HG03280 (cell line): ENCODE measurements at regions not wholly inside any gene's neighbourhood (a gene's known extent, or its start where the extent isn't known, plus 50 kb on each side); places are given as distances from the start of the nearest gene placed in this dataset.
A peak's percentile ranks its signal among the peaks of the same experiment; 100 is the strongest.
"Not testable (repeated sequence)": the region's sequence is repeated elsewhere in the genome, so short reads cannot be mapped to it uniquely, and the experiment has no call there.

Experiments used
- ATAC-seq: cut with Tn5 transposase; IDR thresholded peaks from one replicate; pipeline ENCODE4 v1.9.1; 2021; ENCODE audit warnings: mild to moderate bottlenecking, moderate library complexity; ENCODE audit not compliant: unreplicated experiment

DNA sequence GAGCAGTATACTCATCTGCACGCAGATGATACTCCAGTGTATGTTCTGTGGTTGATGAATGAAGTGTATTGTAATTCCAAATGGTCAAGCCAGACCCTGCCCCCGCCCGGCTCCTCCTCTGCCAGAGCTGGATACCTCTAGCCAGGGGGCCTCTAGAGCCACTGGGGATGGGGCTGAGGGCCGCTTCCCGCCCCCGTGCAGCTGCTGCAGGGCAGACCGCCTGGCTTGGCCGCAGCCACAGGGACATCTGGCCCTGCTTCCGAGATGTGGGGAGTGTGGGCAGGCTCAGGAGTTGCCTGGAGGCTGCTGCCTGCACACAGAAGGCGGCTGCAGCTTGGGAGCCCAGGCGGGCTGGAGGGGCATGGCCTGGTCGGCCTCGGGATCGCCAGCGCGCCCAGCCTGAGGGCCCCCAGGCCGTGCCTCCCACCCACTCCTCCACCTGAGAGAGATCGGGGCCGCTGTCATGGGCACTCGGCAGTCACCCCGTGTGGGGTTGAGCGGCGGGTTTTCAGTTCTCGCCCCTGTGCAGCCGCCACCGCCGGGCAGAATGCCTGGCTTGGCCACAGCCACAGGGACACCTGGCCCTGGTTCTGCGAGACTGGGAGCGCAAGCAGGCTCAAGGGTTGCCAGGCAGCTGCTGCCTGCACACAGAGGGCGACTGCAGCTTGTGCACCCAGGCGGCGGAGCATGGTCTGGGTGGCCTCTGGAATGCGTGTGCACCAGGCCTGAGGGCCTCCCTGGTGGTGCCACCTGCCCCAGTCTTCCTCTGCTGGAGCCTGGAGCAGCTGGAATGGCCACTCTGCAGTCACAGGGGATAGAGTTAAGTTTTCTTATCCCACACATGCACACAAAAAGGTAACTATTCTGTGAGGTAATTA, 1643.7 kb downstream of the SPATA31A7 start:
- not testable (repeated sequence) for ATAC-seq

DNA sequence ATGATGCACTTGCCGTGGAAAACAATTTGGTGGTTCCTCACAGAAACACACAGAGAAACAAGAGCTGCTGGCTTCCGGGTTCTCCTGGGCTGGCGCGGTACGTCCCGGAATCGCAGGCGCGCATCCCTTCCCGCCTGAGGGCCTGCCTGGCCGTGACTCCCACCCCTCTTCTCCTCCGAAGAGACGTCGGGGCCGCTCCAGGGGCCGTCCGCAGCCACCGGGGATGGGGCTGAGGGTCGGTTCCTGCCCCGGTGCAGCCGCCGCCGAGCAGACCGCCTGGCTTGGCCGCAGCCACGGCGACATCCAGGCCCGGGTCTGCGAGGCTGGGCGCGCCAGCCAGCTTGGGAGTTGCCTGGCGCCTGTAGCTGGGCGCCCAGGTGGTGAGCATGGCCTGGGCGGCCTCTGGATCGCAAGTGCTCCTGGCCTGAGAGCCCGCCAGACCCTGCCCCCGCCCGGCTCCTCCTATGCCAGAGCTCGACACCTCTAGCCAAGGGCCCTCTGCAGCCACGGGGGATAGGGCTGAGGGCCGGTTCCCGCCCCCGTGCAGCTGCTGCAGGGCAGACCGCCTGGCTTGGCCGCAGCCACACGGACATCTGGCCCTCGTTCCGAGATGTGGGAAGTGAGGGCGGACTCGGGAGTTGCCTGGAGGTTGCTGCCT, 1647.5 kb downstream of the SPATA31A7 start:
- peak; percentile 22 for ATAC-seq

DNA sequence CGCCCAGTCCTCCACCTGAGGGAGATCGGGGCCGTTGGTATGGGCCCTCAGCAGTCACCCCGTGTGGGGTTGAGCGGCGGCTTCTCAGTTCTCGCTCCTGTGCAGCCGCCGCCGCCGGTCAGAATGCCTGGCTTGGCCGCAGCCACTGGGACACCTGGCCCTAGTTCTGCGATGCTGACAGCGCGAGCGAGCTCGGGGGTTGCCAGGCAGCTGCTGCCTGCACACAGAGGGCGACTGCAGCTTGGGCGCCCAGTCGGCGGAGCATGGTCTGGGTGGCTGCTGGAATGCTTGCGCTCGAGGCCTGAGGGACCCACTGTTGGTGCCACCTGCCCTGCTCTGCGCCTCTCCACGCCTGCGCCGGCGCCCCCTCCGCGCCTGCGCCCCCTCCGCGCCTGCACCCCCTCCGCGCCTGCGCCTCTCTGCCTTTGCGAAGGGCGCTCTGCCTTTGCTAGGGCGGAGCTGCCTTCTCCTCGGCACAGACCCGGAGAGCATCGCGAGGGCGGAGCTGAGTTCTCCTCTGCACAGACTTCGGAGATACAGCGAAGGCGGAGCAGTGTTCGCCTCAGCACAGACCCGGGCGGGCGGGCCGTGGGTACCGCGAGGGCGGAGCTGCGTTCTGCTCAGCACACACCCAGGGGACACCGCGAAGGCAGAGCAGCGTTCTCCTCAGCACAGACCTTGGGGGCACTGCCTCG, 1648.3 kb downstream of the SPATA31A7 start:
- ATAC-seq: peak; percentile 100

DNA sequence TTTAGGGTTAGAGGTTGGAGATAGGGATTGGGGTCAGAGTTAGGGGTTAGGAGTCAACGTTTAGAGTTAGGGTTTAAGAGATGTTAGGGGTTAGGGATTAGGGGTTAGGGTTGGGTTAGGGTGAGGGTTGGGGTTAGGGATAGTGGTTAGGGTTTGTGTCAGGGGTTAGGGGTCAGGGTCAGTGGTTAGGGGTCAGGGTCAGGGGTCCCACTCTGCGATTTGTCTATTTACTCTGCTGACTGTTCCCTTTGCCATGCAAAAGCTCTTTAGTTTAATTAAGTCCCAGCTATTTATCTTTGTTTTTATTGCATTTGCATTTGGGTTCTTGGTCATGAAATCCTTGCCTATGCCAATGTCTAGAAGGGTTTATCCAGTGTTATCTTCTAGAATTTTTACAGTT, 1649.3 kb downstream of the SPATA31A7 start:
- not testable (repeated sequence) for ATAC-seq

DNA sequence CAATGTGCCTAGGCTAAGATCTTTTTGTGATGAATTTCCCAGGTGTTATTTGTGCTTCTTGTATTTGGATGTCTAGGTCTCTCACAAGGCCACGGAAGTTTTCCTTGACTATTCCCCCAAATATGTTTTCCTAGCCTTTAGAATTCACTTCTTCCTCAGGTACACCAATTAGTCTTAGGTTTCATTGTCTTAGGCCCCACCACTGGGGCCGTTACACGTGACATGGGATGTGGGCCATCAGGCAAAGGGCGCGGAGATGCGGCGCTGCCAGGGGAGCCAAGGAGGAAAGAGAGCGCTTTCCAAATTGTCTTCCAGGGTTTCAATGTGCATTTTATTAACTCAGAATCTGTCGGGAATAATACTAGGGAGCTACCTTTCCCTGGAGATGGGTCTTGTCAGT, 1653.3 kb downstream of the SPATA31A7 start:
- ATAC-seq: not testable (repeated sequence)

DNA sequence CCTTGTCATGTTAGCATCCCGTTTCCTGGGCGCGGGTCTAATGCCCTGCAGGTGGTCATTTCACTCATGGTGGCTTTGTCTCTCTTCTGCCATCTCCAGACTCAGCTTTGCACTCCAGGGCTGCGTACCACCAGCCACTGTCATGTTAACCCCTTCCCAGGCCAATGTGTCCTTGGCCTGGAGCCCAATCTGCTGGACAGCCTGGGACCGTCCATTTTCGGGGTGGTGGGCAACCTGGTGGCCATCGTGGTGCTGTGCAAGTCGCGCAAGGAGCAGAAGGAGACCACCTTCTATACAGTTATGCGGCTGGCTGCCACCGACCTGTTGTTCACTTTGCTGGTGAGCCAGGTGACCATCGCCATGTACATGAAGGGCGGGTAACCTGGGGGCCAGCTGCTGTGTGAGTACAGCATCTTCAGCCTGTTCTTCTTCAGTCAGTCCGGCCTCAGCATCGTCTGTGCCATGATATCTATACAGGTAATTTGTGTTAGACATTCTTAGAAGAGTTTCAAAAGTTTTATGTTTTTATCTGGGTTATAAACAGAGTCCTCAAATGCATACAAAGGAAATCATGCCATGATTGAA, 1654.0 kb downstream of the SPATA31A7 start:
- not testable (repeated sequence) for ATAC-seq

DNA sequence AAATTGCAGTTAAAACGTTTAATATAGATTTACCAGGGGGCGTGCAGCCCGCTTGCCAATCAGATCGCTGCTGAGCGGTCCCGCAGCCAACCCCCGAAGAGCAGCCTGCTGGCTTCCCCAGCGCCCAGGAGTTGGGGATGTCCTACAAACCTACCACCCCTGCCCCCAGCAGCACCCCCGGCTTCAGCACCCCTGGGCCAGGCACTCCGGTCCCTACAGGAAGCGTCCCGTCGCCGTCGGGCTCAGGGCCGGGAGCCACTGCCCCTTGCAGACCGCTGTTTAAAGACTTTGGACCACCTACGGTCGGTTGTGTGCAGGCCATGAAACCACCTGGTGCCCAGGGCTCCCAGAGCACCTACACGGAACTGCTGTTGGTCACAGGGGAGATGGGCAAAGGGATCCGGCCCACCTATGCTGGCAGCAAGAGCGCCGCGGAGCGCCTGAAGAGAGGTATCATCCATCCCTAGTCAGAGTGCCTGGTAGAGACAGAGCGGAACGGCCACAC, 1654.9 kb downstream of the SPATA31A7 start:
- ATAC-seq: peak; percentile 50

DNA sequence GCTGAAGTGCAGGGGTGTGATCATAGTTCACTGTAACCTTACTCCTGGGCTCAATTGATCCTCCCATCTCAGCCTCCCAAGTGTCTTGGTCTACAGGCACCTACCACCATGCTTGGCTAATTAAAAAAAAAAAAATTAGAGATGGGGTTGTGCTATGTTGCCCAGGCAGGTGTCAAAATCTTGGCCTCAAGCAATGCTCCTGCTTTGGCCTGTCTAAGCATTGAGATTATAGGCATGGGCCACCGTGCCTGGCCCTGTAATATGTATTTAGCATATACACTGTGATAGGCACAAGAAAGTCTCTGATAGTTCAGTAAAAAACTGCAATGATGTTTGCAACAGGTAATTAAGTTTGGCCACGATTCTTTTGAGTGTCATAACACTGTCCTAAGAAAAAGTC, 1658.4 kb downstream of the SPATA31A7 start:
- ATAC-seq: not testable (repeated sequence)

DNA sequence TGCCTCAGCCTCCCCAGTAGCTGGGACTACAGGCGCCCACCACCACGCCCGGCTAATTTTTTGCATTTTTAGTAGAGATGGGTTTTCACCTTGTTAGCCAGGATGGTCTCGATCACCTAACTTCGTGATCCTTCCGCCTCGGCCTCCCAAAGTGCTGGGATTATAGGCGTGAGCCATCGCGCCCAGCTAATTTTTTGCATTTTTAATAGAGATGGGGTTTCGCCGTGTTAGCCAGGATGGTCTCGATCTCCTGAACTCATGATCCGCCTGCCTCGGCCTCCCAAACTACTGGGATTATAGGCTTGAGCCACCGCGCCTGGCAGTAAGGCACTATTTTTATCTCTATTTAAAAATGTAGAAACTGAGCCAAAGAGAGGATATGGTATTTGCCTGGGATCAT, 1660.2 kb downstream of the SPATA31A7 start:
- not testable (repeated sequence) for ATAC-seq

DNA sequence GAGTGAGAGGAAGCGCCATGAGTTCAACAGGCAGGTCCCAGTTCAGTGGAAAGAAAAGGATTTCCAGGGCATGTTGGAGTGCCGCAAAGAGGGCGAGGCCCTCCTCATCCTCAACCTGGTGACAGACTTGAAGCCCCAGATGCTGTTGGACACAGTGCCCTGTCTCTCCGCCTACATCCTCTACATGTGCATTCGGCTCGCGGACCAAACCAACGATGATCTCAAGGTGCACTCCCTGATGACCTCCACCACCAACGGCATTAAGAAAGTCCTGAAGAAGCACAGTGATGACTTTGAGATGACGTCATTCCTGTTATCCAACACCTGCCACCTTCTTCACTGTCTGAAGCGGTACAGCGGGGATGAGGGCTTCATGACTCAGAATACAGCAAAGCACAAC, 1667.4 kb downstream of the SPATA31A7 start:
- ATAC-seq: not testable (repeated sequence)

DNA sequence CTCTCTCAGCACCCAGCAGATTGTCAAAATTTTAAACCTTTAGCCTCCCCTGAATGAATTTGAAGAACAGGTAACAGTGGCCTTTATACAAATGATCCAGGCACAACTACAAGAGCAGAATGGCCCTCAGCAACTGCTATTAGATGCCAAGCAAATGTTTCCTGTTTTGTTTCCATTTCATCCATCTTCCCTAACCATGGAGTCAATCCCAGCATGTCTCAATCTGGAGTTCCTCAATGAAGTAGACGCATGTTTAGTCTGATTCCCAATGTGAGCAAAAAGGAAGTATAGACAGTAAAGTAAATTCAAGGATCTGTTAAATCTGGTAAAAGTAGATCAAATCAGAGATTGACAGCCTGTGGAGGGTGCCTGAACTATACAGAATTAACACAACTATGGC, 1668.4 kb downstream of the SPATA31A7 start:
- ATAC-seq: not testable (repeated sequence)

DNA sequence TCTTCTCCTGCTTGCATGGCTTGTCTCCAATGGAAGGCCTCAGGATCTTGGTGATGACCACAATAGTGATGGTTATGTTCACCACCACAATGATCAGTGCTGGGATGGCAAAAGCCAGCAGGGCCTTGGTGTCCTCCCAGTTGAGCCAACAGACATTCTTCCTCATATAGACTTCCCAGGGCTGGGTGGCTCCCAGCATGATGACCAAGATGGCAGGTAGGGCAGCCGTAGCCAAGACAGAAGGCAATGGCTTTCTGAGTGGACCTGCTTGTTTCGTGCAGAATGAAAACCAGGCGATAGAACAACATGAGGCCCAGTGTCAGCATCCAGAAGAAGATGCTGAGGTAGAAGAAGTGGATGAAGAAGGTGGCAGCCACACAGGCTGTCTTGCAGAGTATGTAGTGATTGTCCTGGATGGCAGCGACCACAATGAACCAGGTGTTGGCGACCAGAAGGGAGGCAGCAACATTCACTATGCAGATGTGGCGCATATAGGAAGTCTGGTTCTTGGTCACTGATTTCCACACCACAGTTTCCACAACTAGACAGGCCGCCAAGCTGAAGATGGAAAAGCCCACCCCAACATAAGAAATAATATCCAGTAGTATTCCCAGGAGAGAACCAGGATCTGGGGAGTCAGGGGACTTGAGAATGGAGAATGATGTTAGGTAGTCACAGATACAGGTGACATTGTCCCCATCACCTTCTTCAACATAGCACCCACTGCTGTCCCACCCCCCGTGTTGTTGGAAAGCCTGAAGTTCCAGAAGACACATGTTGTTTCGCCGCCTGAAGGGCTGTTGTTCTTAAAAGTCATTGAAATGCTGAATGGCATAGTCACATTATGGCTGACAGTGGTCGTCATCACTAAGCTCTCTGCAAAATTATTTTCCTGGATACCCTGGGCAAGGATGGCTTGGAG, 1671.4 kb downstream of the SPATA31A7 start:
- ATAC-seq: not testable (repeated sequence)

DNA sequence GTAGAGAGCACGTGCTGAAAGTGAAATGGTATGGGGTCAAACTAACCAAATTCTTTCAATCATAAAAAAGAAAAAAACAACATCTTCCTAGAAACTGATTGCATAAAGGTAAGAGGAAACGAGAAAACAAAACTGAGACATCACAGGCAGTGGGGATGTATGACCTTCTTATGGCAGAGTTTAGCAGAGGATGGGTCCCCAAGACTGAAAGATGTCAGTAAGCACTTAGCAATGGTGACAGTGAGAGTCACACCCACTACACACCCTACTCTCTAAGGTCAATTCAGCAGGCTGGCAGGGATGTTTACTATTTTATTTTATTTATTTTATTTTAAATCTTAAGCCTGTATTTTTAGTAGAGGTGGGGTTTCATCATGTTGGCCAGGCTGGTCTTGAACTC, 1672.3 kb downstream of the SPATA31A7 start:
- not testable (repeated sequence) for ATAC-seq

DNA sequence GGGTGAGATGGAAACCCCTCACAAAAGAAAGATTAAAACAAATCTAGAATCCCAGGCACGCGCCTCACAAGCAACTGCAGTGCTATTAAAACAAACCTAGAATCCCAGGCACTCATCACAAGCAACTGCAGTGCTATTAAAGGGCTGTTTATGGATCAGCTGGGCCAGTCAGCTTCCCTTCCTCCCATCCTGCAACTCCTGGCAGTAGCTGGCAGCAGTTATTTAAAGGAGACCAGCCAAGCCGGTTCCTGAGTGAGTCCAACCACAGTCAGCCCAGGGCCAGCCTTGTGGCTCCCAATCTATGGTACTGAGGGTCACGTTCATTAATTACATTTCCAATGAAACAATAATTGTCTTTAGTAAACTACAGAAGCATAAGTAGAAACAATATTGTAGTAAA, 1673.5 kb downstream of the SPATA31A7 start:
- not testable (repeated sequence) for ATAC-seq

DNA sequence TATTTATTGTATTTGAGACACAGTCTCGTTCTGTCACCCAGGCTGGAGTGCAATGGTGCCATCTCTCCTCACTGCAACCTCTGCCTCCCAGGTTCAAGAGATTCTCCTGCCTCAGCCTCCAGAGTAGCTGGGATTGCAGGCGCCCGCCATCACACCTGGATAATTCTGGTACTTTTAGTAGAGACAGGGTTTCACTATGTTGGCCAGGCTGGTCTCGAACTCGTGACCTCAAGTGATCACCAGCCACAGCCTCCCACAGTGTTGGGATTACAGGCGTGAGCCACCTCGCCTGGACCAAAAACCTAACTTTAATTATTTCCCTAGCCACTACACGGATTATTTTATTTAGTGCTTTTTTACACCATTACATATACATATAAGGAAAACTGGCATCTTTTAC, 1674.0 kb downstream of the SPATA31A7 start:
- not testable (repeated sequence) for ATAC-seq

DNA sequence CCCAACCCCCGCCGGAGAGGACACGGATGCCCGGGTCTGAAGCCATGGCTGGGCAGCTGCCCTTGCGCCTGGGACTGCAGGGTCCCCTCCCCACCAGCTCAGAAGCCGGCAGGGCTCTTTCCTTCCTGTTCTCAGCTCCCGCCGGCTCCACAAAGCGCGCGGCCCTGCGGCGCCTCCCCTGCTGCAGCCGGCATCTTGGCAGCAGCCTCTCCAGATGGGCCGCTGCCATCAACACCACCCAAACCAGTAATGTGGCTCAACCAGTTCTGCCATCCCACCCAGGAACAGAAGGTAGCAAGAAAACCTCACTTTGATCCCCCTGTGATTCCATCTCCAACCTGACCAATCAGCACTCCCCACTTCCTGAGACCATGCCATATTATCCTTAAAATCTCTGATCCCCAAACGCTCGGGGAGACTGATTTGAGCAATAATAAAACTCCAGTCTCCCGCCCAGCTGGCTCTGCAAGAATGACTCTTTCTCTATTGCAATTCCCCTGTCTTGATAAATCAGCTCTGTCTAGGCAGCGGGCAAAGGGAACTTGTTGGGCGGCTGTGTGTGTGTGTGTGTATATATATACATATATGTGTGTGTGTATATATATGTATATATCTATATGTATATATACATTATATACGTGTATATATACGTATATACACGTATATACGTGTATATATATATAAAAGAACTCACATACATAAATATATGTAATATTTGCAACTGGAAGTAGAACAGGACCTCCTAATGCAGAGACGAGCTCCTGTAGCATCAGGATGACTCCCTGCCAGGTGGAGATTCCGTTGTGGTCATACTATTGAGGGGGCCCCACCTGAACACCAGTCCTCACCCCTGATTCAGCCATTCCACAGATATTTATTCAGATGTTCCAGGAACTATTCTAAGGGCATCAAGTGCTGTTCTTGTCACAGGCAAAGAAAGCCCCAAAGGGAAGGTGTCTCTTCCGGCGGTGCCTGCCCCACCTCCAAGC, 1674.9 kb downstream of the SPATA31A7 start:
- ATAC-seq: not testable (repeated sequence)

DNA sequence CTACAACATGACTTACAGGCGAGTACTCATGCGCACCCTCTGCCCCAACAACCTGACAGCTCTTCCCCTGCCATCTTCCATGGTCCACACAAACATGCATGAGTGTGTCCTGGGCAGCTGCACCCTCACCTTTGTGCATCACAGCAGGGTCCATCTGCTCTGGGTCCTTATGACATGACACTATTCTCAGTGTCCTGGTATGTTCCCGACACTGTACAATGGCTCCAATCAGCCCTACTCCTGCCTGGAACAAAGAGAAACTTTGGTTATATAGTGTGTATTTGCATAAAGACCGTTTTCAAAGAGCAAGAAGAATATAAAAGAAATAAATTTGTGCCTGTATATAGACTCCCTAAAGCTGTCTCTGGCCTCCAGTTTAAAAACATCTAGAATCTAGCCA, 1679.2 kb downstream of the SPATA31A7 start:
- not testable (repeated sequence) for ATAC-seq

DNA sequence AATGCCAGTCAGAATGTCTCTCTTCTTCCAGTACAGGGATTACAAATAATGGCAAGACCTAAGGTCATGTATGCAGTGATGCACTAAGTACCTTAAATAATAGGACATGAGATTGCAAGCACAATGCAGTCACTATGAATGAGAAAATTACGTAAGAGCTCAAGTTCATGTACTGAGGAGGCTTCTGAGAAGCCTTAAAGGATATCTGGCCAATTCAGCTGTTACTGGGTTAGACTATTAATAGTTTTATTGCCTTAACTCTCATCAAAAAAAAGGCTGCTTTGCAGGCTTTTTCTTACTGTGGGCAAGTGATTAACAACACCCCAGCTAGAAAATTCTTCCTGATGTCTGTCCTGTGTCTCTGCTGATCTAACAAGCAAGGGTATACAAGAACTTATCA, 1681.9 kb downstream of the SPATA31A7 start:
- not testable (repeated sequence) for ATAC-seq

DNA sequence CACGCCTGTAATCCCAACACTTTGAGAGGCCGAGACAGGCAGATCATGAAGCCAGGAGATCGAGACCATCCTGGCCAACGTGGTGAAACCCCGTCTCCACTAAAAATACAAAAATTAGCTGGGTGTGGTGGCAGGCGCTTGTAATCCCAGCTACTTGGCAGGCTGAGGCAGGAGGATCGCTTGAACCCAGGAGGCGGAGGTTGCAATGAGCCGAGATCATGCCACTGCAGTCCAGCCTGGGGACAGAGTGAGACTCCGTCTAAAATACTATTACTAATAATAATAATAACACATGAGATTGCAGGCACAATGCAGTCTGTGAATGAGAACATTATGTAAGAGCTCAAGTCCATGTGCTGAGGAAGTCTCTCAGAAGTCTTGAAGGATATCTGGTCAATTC, 1684.4 kb downstream of the SPATA31A7 start:
- ATAC-seq: not testable (repeated sequence)
